ENCODE measurements at regions not wholly inside any gene's neighbourhood (a gene's known extent, or its start where the extent isn't known, plus 50 kb on each side); places are given as distances from the start of the nearest gene placed in this dataset.

- 89% methylated on average over 2 of the region's 2 CpGs for WGBS, 2 donors
- H3K9me3 ChIP-seq, result no peaks in the 10 kb centered on the region
Measured at GRCh38 chr1:232368821-232369321, 261.1 kb downstream of the SIPA1L2 start.

GRCh38 chr1:232367293-232367692, 262.6 kb downstream of the SIPA1L2 start:
- WGBS, 2 donors, result 77 to 92% methylated on average over 2 to 4 of the region's 4 CpGs
- Histone ChIP-seq H3K4me1 (no peaks in the 10 kb centered on the region), H3K27ac (no peak overlapping the region), H3K4me3 (no peak overlapping the region), H3K27me3 (no peaks in the 10 kb centered on the region), H3K9me3 (no peaks in the 10 kb centered on the region), H3K36me3 (no peaks in the 10 kb centered on the region)
- intact Hi-C loops (cut with DNase I), result no loop called here
- no peak for DNase-seq
- TF ChIP-seq CTCF (IDR thresholded peaks at IDR 0.05), result no peak
- TF ChIP-seq POLR2A (IDR thresholded peaks at IDR 0.05), result no peak

More at GRCh38 chr1:232368821-232369321, 261.1 kb downstream of the SIPA1L2 start:
- no peak overlapping the region for H3K4me3 ChIP-seq
- H3K4me1 ChIP-seq, result no peaks in the 10 kb centered on the region
- TF ChIP-seq CTCF (IDR thresholded peaks at IDR 0.05), result no peak
- no peak for TF ChIP-seq POLR2A (IDR thresholded peaks at IDR 0.05)
- DNase-seq, result no peak
- H3K27ac ChIP-seq, result no peak overlapping the region
- intact Hi-C loops (cut with DNase I), result no loop called here
- H3K36me3 ChIP-seq, result no peaks in the 10 kb centered on the region
- H3K27me3 ChIP-seq, result no peaks in the 10 kb centered on the region

- DNase-seq, result no peak
- Histone ChIP-seq H3K4me3 (no peak overlapping the region), H3K4me1 (no peaks in the 10 kb centered on the region), H3K36me3 (no peaks in the 10 kb centered on the region), H3K27me3 (no peaks in the 10 kb centered on the region), H3K27ac (no peak overlapping the region), H3K9me3 (no peaks in the 10 kb centered on the region)
- intact Hi-C loops (cut with DNase I), result no loop called here
- WGBS, 2 donors, result 92 to 99% methylated on average over 3 of the region's 3 CpGs
- no peak for TF ChIP-seq CTCF (IDR thresholded peaks at IDR 0.05)
- TF ChIP-seq POLR2A (IDR thresholded peaks at IDR 0.05), result no peak
Measured at GRCh38 chr1:232364654-232365382, 265.1 kb downstream of the SIPA1L2 start.

GRCh38 chr1:232363008-232363407, 266.9 kb downstream of the SIPA1L2 start:
- H3K27ac ChIP-seq, result no peak overlapping the region
- intact Hi-C loops (cut with DNase I), result no loop called here

GRCh38 chr1:232357416-232357815, 272.5 kb downstream of the SIPA1L2 start:
- Histone ChIP-seq H3K9me3 (no peaks in the 10 kb centered on the region), H3K4me3 (no peak overlapping the region), H3K36me3 (no peaks in the 10 kb centered on the region), H3K4me1 (peaks cover 0 to 4% (median 0%) of the 10 kb centered on the region in 3 donors), H3K27me3 (no peaks in the 10 kb centered on the region), H3K27ac (no peak overlapping the region)
- DNase-seq, result no peak
- TF ChIP-seq CTCF (IDR thresholded peaks at IDR 0.05) (no peak), POLR2A (IDR thresholded peaks at IDR 0.05) (no peak)
- intact Hi-C loops (cut with DNase I), result no loop called here
- WGBS, 2 donors, result 83 to 90% methylated on average over 6 of the region's 6 CpGs

More at GRCh38 chr1:232363008-232363407, 266.9 kb downstream of the SIPA1L2 start:
- Histone ChIP-seq H3K4me3 (no peak overlapping the region), H3K27me3 (no peaks in the 10 kb centered on the region), H3K9me3 (no peaks in the 10 kb centered on the region), H3K36me3 (no peaks in the 10 kb centered on the region), H3K4me1 (no peaks in the 10 kb centered on the region)
- no peak for DNase-seq
- 63 to 95% methylated on average over 2 of the region's 2 CpGs for WGBS, 2 donors
- TF ChIP-seq POLR2A (IDR thresholded peaks at IDR 0.05), result no peak
